ENCODE measurements at regions not wholly inside any gene's neighbourhood (a gene's known extent, or its start where the extent isn't known, plus 50 kb on each side); places are given as distances from the start of the nearest gene placed in this dataset.

- no peak overlapping the region for H3K4me2 ChIP-seq (ENCODE audit: control insufficient read depth, insufficient read depth)
- H3K4me3 ChIP-seq = no peak overlapping the region
- in situ Hi-C loops (cut with MboI) = loop anchor here (25.0 kb wide), 1 partner anchor 1388 kb away; no protein-coding TSS in a partner anchor
- ATAC-seq (no peak), DNase-seq (ENCODE audit: low read depth, low spot score) (no peak), FAIRE-seq (no peak)
- H3K36me3 ChIP-seq (ENCODE audit: control insufficient read depth in 2 of 2, insufficient read depth in 2 of 2, low read length in 1 of 2) = no peaks in the 10 kb centered on the region
- ChIA-PET POLR2A (no interaction called here), CTCF (interaction anchor here (0.7 to 1.3 kb wide), 2 partner anchors 15 to 165 kb away, joined by 3 to 4 read pairs; no protein-coding TSS in a partner anchor), RAD21 (ENCODE audit: unreplicated experiment) (no interaction called here), SMC1A (ENCODE audit: uncharacterized antibody, unreplicated experiment) (no interaction called here)
- no peaks in the 10 kb centered on the region for H4K20me1 ChIP-seq (ENCODE audit: control insufficient read depth, insufficient read depth)
- no peak overlapping the region for H3K27ac ChIP-seq (ENCODE audit: control insufficient read depth, insufficient read depth)
- WGBS (ENCODE audit: insufficient coverage, insufficient replicate concordance, low lambda C conversion rate, missing lambda C conversion rate) = 6% methylated on average over 3 of the region's 3 CpGs
- no peak overlapping the region for H2AFZ ChIP-seq (ENCODE audit: control insufficient read depth, low read depth, low read length)
- no peaks in the 10 kb centered on the region; the same call in 2 of the 3 replicates for H3K9me3 ChIP-seq (replicated peaks; ENCODE audit: control insufficient read depth, insufficient read depth, low read length)
- H3K4me1 ChIP-seq (ENCODE audit: control insufficient read depth, insufficient read depth, low read length) = no peaks in the 10 kb centered on the region
- intact Hi-C loops (cut with micrococcal nuclease; ENCODE audit: unreplicated experiment) = no loop called here
- no peak overlapping the region for H3K9ac ChIP-seq (ENCODE audit: control insufficient read depth, insufficient read depth, low read length)
- H3K27me3 ChIP-seq (replicated peaks in 1 of 2; ENCODE audit: control insufficient read depth in 2 of 2, insufficient read depth in 2 of 2, low read length in 1 of 2) = no peaks in the 10 kb centered on the region
- BruUV-seq (replicated peaks) = no TSS peak
- TF ChIP-seq SREBF2 (IDR thresholded peaks at IDR 0.05; ENCODE audit: low read length) = no peak
- no peak for TF ChIP-seq MTA2 (IDR thresholded peaks at IDR 0.05; ENCODE audit: low read depth)
- TF ChIP-seq, protein P1, sequence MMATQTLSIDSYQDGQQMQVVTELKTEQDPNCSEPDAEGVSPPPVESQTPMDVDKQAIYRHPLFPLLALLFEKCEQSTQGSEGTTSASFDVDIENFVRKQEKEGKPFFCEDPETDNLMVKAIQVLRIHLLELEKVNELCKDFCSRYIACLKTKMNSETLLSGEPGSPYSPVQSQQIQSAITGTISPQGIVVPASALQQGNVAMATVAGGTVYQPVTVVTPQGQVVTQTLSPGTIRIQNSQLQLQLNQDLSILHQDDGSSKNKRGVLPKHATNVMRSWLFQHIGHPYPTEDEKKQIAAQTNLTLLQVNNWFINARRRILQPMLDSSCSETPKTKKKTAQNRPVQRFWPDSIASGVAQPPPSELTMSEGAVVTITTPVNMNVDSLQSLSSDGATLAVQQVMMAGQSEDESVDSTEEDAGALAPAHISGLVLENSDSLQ (IDR thresholded peaks at IDR 0.05) = no peak
- no peak for TF ChIP-seq BCL11A (IDR thresholded peaks at IDR 0.05; ENCODE audit: low read depth, low read length)
- TF ChIP-seq POLR2AphosphoS2 (IDR thresholded peaks at IDR 0.05; ENCODE audit: low read depth, low read length) = no peak
- no peaks in the 10 kb centered on the region for H3K79me2 ChIP-seq (ENCODE audit: control insufficient read depth, insufficient read depth, low read length)
Measured at GRCh38 chr2:3974765-3975164, 271.4 kb downstream of the DCDC2C start.

DNA sequence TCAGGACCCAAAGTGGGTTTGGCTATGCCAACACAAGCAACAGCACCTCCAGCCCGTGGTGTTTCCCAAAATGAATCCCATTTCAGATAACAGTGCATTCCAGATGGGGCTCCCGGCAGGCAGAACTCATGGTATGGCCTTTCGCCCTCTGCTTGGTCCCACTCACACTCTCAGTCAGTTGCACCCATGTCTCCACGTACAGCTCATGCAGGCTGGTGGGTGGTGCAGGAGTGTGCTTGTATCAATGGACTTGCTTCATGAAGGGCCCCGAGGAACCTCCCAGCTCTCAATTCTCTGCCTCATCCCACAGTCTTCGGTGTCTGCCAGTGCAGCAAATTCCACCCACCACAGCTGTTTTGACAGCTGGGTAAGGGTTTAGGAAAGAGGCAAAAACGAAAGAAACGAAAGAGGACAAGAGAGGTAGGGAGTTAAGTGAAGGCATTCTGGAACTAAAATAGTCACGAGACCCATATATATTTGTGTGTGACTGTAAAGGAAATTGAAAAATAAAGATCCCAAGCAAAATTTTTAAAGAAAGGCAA lies 278.1 kb downstream of the DCDC2C start:
- SMC1A ChIA-PET (ENCODE audit: uncharacterized antibody, unreplicated experiment) = no interaction called here
- Histone ChIP-seq H3K79me2 (ENCODE audit: control insufficient read depth, insufficient read depth, low read length) (no peaks in the 10 kb centered on the region), H3K9ac (ENCODE audit: control insufficient read depth, insufficient read depth, low read length) (no peak overlapping the region), H3K9me3 (replicated peaks; ENCODE audit: control insufficient read depth, insufficient read depth, low read length) (no peaks in the 10 kb centered on the region), H3K27me3 (replicated peaks in 1 of 2; ENCODE audit: control insufficient read depth in 2 of 2, insufficient read depth in 2 of 2, low read length in 1 of 2) (no peaks in the 10 kb centered on the region), H3K4me1 (ENCODE audit: control insufficient read depth, insufficient read depth, low read length) (no peaks in the 10 kb centered on the region), H4K20me1 (ENCODE audit: control insufficient read depth, insufficient read depth) (no peaks in the 10 kb centered on the region), H3K36me3 (ENCODE audit: control insufficient read depth in 2 of 2, insufficient read depth in 2 of 2, low read length in 1 of 2) (no peaks in the 10 kb centered on the region), H2AFZ (ENCODE audit: control insufficient read depth, low read depth, low read length) (no peak overlapping the region), H3K27ac (ENCODE audit: control insufficient read depth, insufficient read depth) (no peak overlapping the region), H3K4me2 (ENCODE audit: control insufficient read depth, insufficient read depth) (no peak overlapping the region), H3K4me3 (no peak overlapping the region)
- CTCF ChIA-PET = no interaction called here
- DNase-seq (ENCODE audit: low read depth, low spot score) = no peak
- intact Hi-C loops (cut with micrococcal nuclease; ENCODE audit: unreplicated experiment) (no loop called here), in situ Hi-C loops (cut with MboI) (no loop called here)
- RAD21 ChIA-PET (ENCODE audit: unreplicated experiment) = no interaction called here
- POLR2A ChIA-PET = no interaction called here
- ATAC-seq = no peak
- 19% methylated on average over 9 of the region's 9 CpGs for WGBS (ENCODE audit: insufficient coverage, insufficient replicate concordance, low lambda C conversion rate, missing lambda C conversion rate)
- FAIRE-seq = no peak
- BruUV-seq (replicated peaks) = no TSS peak
- no peak for TF ChIP-seq IKZF1 (conservative IDR thresholded peaks at IDR 0.05)
- no peak for TF ChIP-seq SPI1 (IDR thresholded peaks at IDR 0.05; ENCODE audit: borderline replicate concordance, insufficient read depth, low read depth, low read length)
- TF ChIP-seq NR2C1 (IDR thresholded peaks at IDR 0.05) = no peak
- TF ChIP-seq, protein P2, sequence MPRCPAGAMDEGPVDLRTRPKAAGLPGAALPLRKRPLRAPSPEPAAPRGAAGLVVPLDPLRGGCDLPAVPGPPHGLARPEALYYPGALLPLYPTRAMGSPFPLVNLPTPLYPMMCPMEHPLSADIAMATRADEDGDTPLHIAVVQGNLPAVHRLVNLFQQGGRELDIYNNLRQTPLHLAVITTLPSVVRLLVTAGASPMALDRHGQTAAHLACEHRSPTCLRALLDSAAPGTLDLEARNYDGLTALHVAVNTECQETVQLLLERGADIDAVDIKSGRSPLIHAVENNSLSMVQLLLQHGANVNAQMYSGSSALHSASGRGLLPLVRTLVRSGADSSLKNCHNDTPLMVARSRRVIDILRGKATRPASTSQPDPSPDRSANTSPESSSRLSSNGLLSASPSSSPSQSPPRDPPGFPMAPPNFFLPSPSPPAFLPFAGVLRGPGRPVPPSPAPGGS (IDR thresholded peaks at IDR 0.05; ENCODE audit: borderline replicate concordance, insufficient read depth, low read depth, low read length, poor library complexity, severe bottlenecking) = no peak
- no peak for TF ChIP-seq HDAC6 (IDR thresholded peaks at IDR 0.05; ENCODE audit: unreplicated experiment)
- no peak for TF ChIP-seq ZNF274 (IDR thresholded peaks at IDR 0.05; ENCODE audit: insufficient read depth, insufficient read length)
- no peak for TF ChIP-seq MEF2B (IDR thresholded peaks at IDR 0.05; ENCODE audit: partially characterized antibody, poor library complexity, severe bottlenecking)
- no peak for TF ChIP-seq E4F1 (IDR thresholded peaks at IDR 0.05; ENCODE audit: borderline replicate concordance, partially characterized antibody)
- no peak for TF ChIP-seq SP1 (IDR thresholded peaks at IDR 0.05; ENCODE audit: low read depth, low read length)

All from GM12878 (cell line).